IMR-90 (cell line): ENCODE measurements at regions not wholly inside any gene's neighbourhood (a gene's known extent, or its start where the extent isn't known, plus 50 kb on each side); places are given as distances from the start of the nearest gene placed in this dataset.

Source experiments
- ATAC-seq: fragments of 200-7000 bp; cut with Tn5 transposase; 2 replicates; pipeline ENCODE4 v1.9.1; 2020; ENCODE audit warnings: low read depth, mild to moderate bottlenecking, moderate library complexity
- BruUV-seq: library from RNA; stranded (reverse); fragments of 400-500 nt; replicated peaks from 2 replicates; lab custom pipeline; 2021; lab: Mats Ljungman, UMichigan
- CTCF ChIA-PET: fragments of 300-600 bp; formaldehyde crosslinking; extraction: SDS; loops from one replicate; lab custom pipeline; 2021; ENCODE audit warnings: antibody characterized with exemption; lab: Yijun Ruan, JAX
- POLR2A ChIA-PET: fragments of 300-600 bp; sonication (Branson Sonifier 250); formaldehyde crosslinking; loops from one replicate; lab custom pipeline; 2022; ENCODE audit warnings: antibody characterized with exemption; ENCODE audit not compliant: unreplicated experiment; lab: Charles Lee
- DNase-seq: peaks from one replicate; pipeline ENCODE4 v3.0.0; 2013
- H2AFZ ChIP-seq: replicated peaks from 2 replicates; pipeline ENCODE3; 2013; ENCODE audit warnings: low read length, mild to moderate bottlenecking; ENCODE audit not compliant: poor library complexity
- H2AK5ac ChIP-seq: 2 replicates; pipeline ENCODE4 v1.6.1; 2013; ENCODE audit warnings: low read depth, low read length, inconsistent platforms
- H2AK9ac ChIP-seq: replicated peaks from 2 replicates; pipeline ENCODE3; 2013; ENCODE audit warnings: mild to moderate bottlenecking, low read depth, low read length, moderate library complexity; ENCODE audit not compliant: poor library complexity
- H2BK120ac ChIP-seq: 2 replicates; pipeline ENCODE4 v1.6.1; 2013; ENCODE audit warnings: low read depth, low read length, inconsistent platforms
- H2BK15ac ChIP-seq: 3 replicates; pipeline ENCODE4 v1.6.1; 2013; ENCODE audit warnings: low read depth, low read length, inconsistent platforms
- H2BK20ac ChIP-seq: 2 replicates; pipeline ENCODE4 v1.6.1; 2013; ENCODE audit warnings: low read depth, mild to moderate bottlenecking, inconsistent platforms, low read length, moderate library complexity
- H2BK5ac ChIP-seq: 2 replicates; pipeline ENCODE4 v1.6.1; 2013; ENCODE audit warnings: mild to moderate bottlenecking, low read depth, low read length, inconsistent platforms; ENCODE audit not compliant: poor library complexity, severe bottlenecking
- H3K14ac ChIP-seq: replicated peaks from 2 replicates; pipeline ENCODE4 v1.6.1; 2013; ENCODE audit warnings: low read depth, low read length, inconsistent platforms
- H3K18ac ChIP-seq: 2 replicates; pipeline ENCODE4 v1.6.1; 2013; ENCODE audit warnings: low read depth, low read length, control low read depth
- H3K23ac ChIP-seq: 2 replicates; pipeline ENCODE4 v1.6.1; 2013; ENCODE audit warnings: low read depth, low read length, inconsistent platforms
- H3K27ac ChIP-seq: 2 replicates; pipeline ENCODE4 v1.5.1; 2013; ENCODE audit warnings: mild to moderate bottlenecking, control low read depth, low read length; ENCODE audit not compliant: insufficient read depth
- H3K27me3 ChIP-seq: 2 replicates; pipeline ENCODE4 v1.6.1; 2013; ENCODE audit warnings: low read length; ENCODE audit not compliant: control insufficient read depth, insufficient read depth
- H3K36me3 ChIP-seq: 2 replicates; pipeline ENCODE4 v1.6.1; 2013; ENCODE audit warnings: low read length, mixed read lengths; ENCODE audit not compliant: control insufficient read depth, insufficient read depth
- H3K4ac ChIP-seq: 2 replicates; pipeline ENCODE4 v1.6.1; 2013; ENCODE audit warnings: low read depth, low read length, inconsistent platforms
- H3K4me1 ChIP-seq: 2 replicates; pipeline ENCODE4 v1.6.1; 2013; ENCODE audit warnings: low read length, mixed read lengths; ENCODE audit not compliant: control insufficient read depth, insufficient read depth
- H3K4me2 ChIP-seq: 2 replicates; pipeline ENCODE4 v1.6.1; 2013; ENCODE audit warnings: low read depth, mild to moderate bottlenecking, control low read depth, low read length, moderate library complexity
- H3K4me3 ChIP-seq: 2 replicates; pipeline ENCODE4 v1.5.1; 2013; ENCODE audit warnings: low read depth, mild to moderate bottlenecking, control low read depth, low read length, moderate library complexity; ENCODE audit not compliant: insufficient read depth
- H3K56ac ChIP-seq: 2 replicates; pipeline ENCODE4 v1.6.1; 2013; ENCODE audit warnings: low read length, inconsistent platforms; ENCODE audit not compliant: insufficient read depth; ENCODE audit errors: extremely low read depth
- H3K79me1 ChIP-seq, 2 experiments: 2 replicates each; pipeline ENCODE4 v1.6.1; 2013; ENCODE audit warnings: low read length in 2 of 2, inconsistent platforms in 1 of 2, low read depth in 1 of 2
- H3K9ac ChIP-seq: 2 replicates; pipeline ENCODE4 v1.6.1; 2013; ENCODE audit warnings: low read depth, low read length, control low read depth
- H3K9me1 ChIP-seq: 2 replicates; pipeline ENCODE4 v1.6.1; 2013; ENCODE audit warnings: low read length, inconsistent platforms; ENCODE audit not compliant: insufficient read depth
- H3K9me3 ChIP-seq: 2 replicates; pipeline ENCODE4 v1.6.1; 2013; ENCODE audit warnings: low read length; ENCODE audit not compliant: control insufficient read depth, insufficient read depth
- H4K20me1 ChIP-seq: 2 replicates; pipeline ENCODE4 v1.6.1; 2013; ENCODE audit warnings: low read length, inconsistent platforms; ENCODE audit not compliant: insufficient read depth
- H4K5ac ChIP-seq: 2 replicates; pipeline ENCODE4 v1.6.1; 2013; ENCODE audit warnings: mild to moderate bottlenecking, low read depth, low read length, control low read depth
- H4K8ac ChIP-seq, 2 experiments: 2 replicates each; pipeline ENCODE4 v1.6.1; 2013; ENCODE audit warnings: low read depth in 2 of 2, low read length in 2 of 2, control low read depth in 1 of 2, inconsistent platforms in 1 of 2
- H4K91ac ChIP-seq: 2 replicates; pipeline ENCODE4 v1.6.1; 2013; ENCODE audit warnings: low read depth, low read length, inconsistent platforms; ENCODE audit not compliant: insufficient read depth
- BHLHE40 ChIP-seq: fragments of 150-350 bp; IDR thresholded peaks from 2 replicates; pipeline ENCODE4 v1.6.1; 2016; ENCODE audit warnings: mild to moderate bottlenecking, low read depth, low read length
- CEBPB ChIP-seq: IDR thresholded peaks from 2 replicates; pipeline ENCODE4 v1.6.1; 2012; ENCODE audit warnings: low read depth, low read length, improper control_type of control experiment
- CHD1 ChIP-seq: IDR thresholded peaks from 2 replicates; pipeline ENCODE4 v1.6.1; 2012; ENCODE audit warnings: low read depth, low read length, improper control_type of control experiment
- FOS ChIP-seq: fragments of 150-350 bp; IDR thresholded peaks from 2 replicates; pipeline ENCODE4 v1.6.1; 2016; ENCODE audit warnings: low read depth, low read length
- MAFK ChIP-seq: IDR thresholded peaks from 2 replicates; pipeline ENCODE4 v1.6.1; 2012; ENCODE audit warnings: low read depth, low read length, improper control_type of control experiment
- MAZ ChIP-seq: IDR thresholded peaks from 2 replicates; pipeline ENCODE4 v1.6.1; 2012; ENCODE audit warnings: low read depth, mild to moderate bottlenecking, low read length, improper control_type of control experiment, moderate library complexity, borderline replicate concordance
- MXI1 ChIP-seq: IDR thresholded peaks from 2 replicates; pipeline ENCODE4 v1.6.1; 2012; ENCODE audit warnings: low read depth, mild to moderate bottlenecking, low read length, moderate library complexity, borderline replicate concordance
- NFE2L2 ChIP-seq: fragments of 150-350 bp; IDR thresholded peaks from 2 replicates; pipeline ENCODE4 v1.6.1; 2016; ENCODE audit warnings: low read depth, mild to moderate bottlenecking, low read length
- POLR2A ChIP-seq: IDR thresholded peaks from 2 replicates; pipeline ENCODE4 v1.6.1; 2012; ENCODE audit warnings: mild to moderate bottlenecking, low read depth, low read length
- RCOR1 ChIP-seq: IDR thresholded peaks from 2 replicates; pipeline ENCODE4 v1.6.1; 2012; ENCODE audit warnings: mild to moderate bottlenecking, low read length, improper control_type of control experiment; ENCODE audit not compliant: insufficient replicate concordance
- RFX5 ChIP-seq: IDR thresholded peaks from 2 replicates; pipeline ENCODE4 v1.8.0; 2012; ENCODE audit warnings: low read depth, mild to moderate bottlenecking, low read length, moderate library complexity
- SMC3 ChIP-seq: fragments of 150-350 bp; IDR thresholded peaks from 2 replicates; pipeline ENCODE4 v1.6.1; 2016; ENCODE audit warnings: low read depth, mild to moderate bottlenecking, antibody characterized with exemption, low read length, moderate library complexity
- WGBS, 2 experiments: methylation state at CpG; one replicate each; pipeline versions ENCODE4 v1.1.5 to v1.1.7; 2013; ENCODE audit warnings: missing lambda C conversion rate in 2 of 2; ENCODE audit not compliant: insufficient read length in 1 of 2; ENCODE audit errors: extremely low coverage in 2 of 2; 5-methylcytosine and 5-hydroxymethylcytosine counted together
- dilution Hi-C: fragments of 300-500 bp; cut with HindIII; formaldehyde crosslinking; loops from one replicate; pipeline ENCODE4 v1.14.3; 2018; ENCODE audit warnings: low sequenced_read_pairs; ENCODE audit not compliant: unreplicated experiment
- in situ Hi-C: fragments of 300-500 bp; cut with MboI; formaldehyde crosslinking; loops from 3 replicates; pipeline ENCODE4 v1.14.3; 2019; ENCODE audit warnings: low sequenced_read_pairs, inconsistent platforms, mixed read lengths
- intact Hi-C: fragments of 100-400 bp; cut with micrococcal nuclease; formaldehyde crosslinking; loops from 2 replicates; pipeline ENCODE4 v1.10.0; 2022

DNA sequence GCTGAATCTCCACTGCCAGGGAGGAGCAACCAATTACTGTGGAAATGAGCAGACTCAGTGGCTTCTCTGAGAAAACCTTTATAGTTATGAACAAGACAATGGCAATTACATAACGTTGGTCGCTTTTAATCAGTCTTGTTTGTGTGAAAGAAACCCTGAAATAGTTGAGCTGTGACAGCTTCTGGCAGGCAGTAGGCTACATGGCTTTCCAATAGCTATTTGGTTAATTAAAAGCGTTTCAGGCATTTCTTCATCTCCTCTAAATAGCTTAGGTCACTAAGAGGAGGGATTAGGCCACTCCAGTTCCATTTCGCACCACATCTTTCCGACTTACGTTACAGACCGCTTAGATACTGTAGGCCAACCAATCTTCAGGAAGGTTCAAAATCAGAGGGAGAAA, 794.4 kb upstream of the ID2 start:
- Histone ChIP-seq H3K4me1 (no peaks in the 10 kb centered on the region), H4K20me1 (no peaks in the 10 kb centered on the region), H3K9me1 (no peaks in the 10 kb centered on the region), H3K4me3 (no peak overlapping the region), H3K23ac (no peak overlapping the region), H2AK5ac (no peak overlapping the region), H2BK5ac (no peak overlapping the region), H3K9ac (no peak overlapping the region), H2BK15ac (no peak overlapping the region), H4K91ac (no peak overlapping the region), H3K4me2 (no peak overlapping the region), H3K4ac (no peak overlapping the region), H3K27ac (no peak overlapping the region), H2BK20ac (no peak overlapping the region), H2BK120ac (no peak overlapping the region), H3K18ac (no peak overlapping the region), H2AK9ac (no peak overlapping the region), H3K14ac (no peak overlapping the region), H4K5ac (no peak overlapping the region), H2AFZ (no peak overlapping the region), H3K9me3 (no peaks in the 10 kb centered on the region), H3K56ac (no peak overlapping the region), H3K36me3 (no peaks in the 10 kb centered on the region), H3K79me1 (no peaks in the 10 kb centered on the region), H3K27me3 (no peaks in the 10 kb centered on the region; the same call in 1 of the 2 replicates), H4K8ac (no peak overlapping the region)
- DNase-seq (no peak), ATAC-seq (no peak)
- BruUV-seq = no TSS peak
- ChIA-PET CTCF (no interaction called here), POLR2A (no interaction called here)
- intact Hi-C loops = no loop called here
- in situ Hi-C loops = no loop called here
- dilution Hi-C loops = no loop called here
- WGBS, 2 experiments = no CpG with 5 or more reads among the region's 7 CpGs
- TF ChIP-seq CEBPB = no peak
- TF ChIP-seq MXI1 = no peak
- no peak for TF ChIP-seq RFX5
- TF ChIP-seq RCOR1 = no peak
- TF ChIP-seq MAZ = no peak
- no peak for TF ChIP-seq POLR2A
- TF ChIP-seq BHLHE40 = no peak
- no peak for TF ChIP-seq FOS
- TF ChIP-seq MAFK = no peak
- no peak for TF ChIP-seq CHD1
- TF ChIP-seq NFE2L2 = no peak
- no peak for TF ChIP-seq SMC3
